K562 (cell line): ENCODE measurements at regions not wholly inside any gene's neighbourhood (a gene's known extent, or its start where the extent isn't known, plus 50 kb on each side); places are given as distances from the start of the nearest gene placed in this dataset.

Experiments
- CEBPG ChIP-seq, 3 experiments: fragments of 200-800 bp in 1 of 3; sonication (Bioruptor generic) in 1 of 3; sonication (generic) in 1 of 3; formaldehyde crosslinking in 1 of 3; IDR thresholded peaks in 2 of 3; conservative IDR thresholded peaks in 1 of 3; 2 replicates each; pipeline versions ENCODE4 v1.6.1 to v1.8.0; 2016 to 2022; ENCODE audit warnings: missing compliant biosample characterization in 2 of 3, missing genetic modification characterization in 2 of 3, mild to moderate bottlenecking in 1 of 3, missing genetic modification reagents in 1 of 3
- CTCF ChIP-seq, 3 experiments: IDR thresholded peaks in 2 of 3; conservative IDR thresholded peaks in 1 of 3; 2 replicates each; pipeline ENCODE4 v1.5.1; 2011 to 2012; ENCODE audit warnings: low read length in 3 of 3, mild to moderate bottlenecking in 3 of 3, control low read depth in 2 of 3, improper control_type of control experiment in 1 of 3, inconsistent platforms in 1 of 3, low read depth in 1 of 3, mixed read lengths in 1 of 3, moderate library complexity in 1 of 3; ENCODE audit not compliant: insufficient read depth in 2 of 3
- ELK1 ChIP-seq: sonication (generic); formaldehyde crosslinking; IDR thresholded peaks from 2 replicates; pipeline ENCODE4 v1.8.1; 2022; ENCODE audit warnings: missing genetic modification reagents
- NR2C1 ChIP-seq, 2 experiments: fragments of 450-650 bp; IDR thresholded peaks; 2 replicates each; pipeline ENCODE4 v1.6.1; 2017; ENCODE audit warnings: mild to moderate bottlenecking in 2 of 2, antibody characterized with exemption in 1 of 2, inconsistent platforms in 1 of 2, missing compliant biosample characterization in 1 of 2, missing genetic modification characterization in 1 of 2
- POLR2A ChIP-seq: fragments of 450-650 bp; conservative IDR thresholded peaks from 2 replicates; pipeline ENCODE4 v1.6.1; 2016
- POLR2AphosphoS5 ChIP-seq: IDR thresholded peaks from 2 replicates; pipeline ENCODE4 v1.6.1; 2011; ENCODE audit warnings: mild to moderate bottlenecking, low read depth, low read length, moderate library complexity; ENCODE audit not compliant: control insufficient read depth, insufficient read depth
- SMC3 ChIP-seq: conservative IDR thresholded peaks from 2 replicates; pipeline ENCODE4 v1.6.1; 2011; ENCODE audit warnings: low read depth, low read length, improper control_type of control experiment; ENCODE audit not compliant: insufficient read depth
- ZNF639 ChIP-seq, 2 experiments: fragments of 200-800 bp in 1 of 2; sonication (Bioruptor generic) in 1 of 2; sonication (generic) in 1 of 2; formaldehyde crosslinking in 1 of 2; IDR thresholded peaks in 1 of 2; conservative IDR thresholded peaks in 1 of 2; 2 replicates each; pipeline versions ENCODE4 v1.5.0 to v1.6.1; 2016 to 2020; ENCODE audit warnings: missing compliant biosample characterization in 1 of 2, missing genetic modification characterization in 1 of 2, missing genetic modification reagents in 1 of 2

GRCh38 chr5:6069496-6070185 is 308.7 kb downstream of the MED10 start:
- TF ChIP-seq NR2C1 (IDR thresholded peaks at IDR 0.05) (no peak), NR2C1 (tag; IDR thresholded peaks at IDR 0.05) (no peak), POLR2A (no peak), SMC3 (no peak), CTCF (IDR thresholded peaks at IDR 0.05 in 2 of 3, conservative IDR thresholded peaks at IDR 0.05 in 1 of 3; ENCODE audit: insufficient read depth in 2 of 3, low read depth in 1 of 3, low read length in 3 of 3) (no peak), ZNF639 (CRISPR knock-in tag; conservative IDR thresholded peaks at IDR 0.05 in 1 of 2, IDR thresholded peaks at IDR 0.05 in 1 of 2) (no peak), CEBPG (CRISPR knock-in tag; IDR thresholded peaks at IDR 0.05) (no peak), CEBPG (tag; conservative IDR thresholded peaks at IDR 0.05 in 1 of 2, IDR thresholded peaks at IDR 0.05 in 1 of 2) (no peak), ELK1 (no peak), POLR2AphosphoS5 (no peak)
